ENCODE measurements at regions not wholly inside any gene's neighbourhood (a gene's known extent, or its start where the extent isn't known, plus 50 kb on each side); places are given as distances from the start of the nearest gene placed in this dataset.

DNA sequence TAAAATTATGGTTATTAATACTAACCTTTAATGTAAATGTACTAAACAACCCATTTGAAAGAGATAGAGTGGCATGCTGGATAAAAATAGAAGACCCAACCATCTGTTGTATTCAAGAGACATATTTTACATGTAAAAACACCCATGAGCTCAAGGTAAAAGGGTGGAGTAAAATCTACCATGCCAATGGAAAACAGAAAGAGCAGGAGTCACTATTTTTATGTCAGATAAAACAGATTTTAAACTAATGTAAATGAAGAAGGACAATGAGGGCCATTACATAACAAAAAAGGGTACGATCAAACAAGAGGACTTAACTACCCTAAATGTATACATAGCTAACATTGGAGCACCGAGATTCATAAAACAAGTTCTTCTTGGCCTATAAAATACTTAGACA lies 66.3 kb downstream of the ITM2A start:
- TF ChIP-seq, protein P1, sequence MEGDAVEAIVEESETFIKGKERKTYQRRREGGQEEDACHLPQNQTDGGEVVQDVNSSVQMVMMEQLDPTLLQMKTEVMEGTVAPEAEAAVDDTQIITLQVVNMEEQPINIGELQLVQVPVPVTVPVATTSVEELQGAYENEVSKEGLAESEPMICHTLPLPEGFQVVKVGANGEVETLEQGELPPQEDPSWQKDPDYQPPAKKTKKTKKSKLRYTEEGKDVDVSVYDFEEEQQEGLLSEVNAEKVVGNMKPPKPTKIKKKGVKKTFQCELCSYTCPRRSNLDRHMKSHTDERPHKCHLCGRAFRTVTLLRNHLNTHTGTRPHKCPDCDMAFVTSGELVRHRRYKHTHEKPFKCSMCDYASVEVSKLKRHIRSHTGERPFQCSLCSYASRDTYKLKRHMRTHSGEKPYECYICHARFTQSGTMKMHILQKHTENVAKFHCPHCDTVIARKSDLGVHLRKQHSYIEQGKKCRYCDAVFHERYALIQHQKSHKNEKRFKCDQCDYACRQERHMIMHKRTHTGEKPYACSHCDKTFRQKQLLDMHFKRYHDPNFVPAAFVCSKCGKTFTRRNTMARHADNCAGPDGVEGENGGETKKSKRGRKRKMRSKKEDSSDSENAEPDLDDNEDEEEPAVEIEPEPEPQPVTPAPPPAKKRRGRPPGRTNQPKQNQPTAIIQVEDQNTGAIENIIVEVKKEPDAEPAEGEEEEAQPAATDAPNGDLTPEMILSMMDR (conservative IDR thresholded peaks at IDR 0.05; ENCODE audit: control insufficient read depth, insufficient read depth, low read depth, low read length), result no peak
- no peak overlapping the region for H3K4me3 ChIP-seq (ENCODE audit: control insufficient read depth, low read depth, low read length)
- no peak for DNase-seq (ENCODE audit: low read depth)

DNA sequence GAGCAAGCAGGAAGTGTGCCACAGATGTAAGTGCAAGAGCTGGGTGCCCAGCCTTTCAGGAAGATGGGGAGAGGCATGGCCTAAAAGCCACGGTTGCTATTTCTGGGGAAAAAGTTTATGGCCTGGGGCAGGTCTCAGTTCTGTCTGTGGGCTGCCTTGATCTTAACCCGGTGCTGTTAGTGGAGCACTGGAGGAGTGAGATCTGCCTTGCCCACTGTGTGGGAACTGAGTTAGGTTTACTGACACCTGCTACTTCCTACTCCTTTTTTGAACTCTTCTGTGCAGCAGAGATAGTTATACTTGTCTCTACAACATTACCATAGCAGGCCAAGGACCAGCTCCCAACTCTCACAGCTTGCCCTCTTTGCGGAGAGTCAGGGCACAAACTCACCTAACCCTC lies 76.5 kb downstream of the ITM2A start:
- DNase-seq (ENCODE audit: low read depth), result no peak
- TF ChIP-seq, protein P1 (conservative IDR thresholded peaks at IDR 0.05; ENCODE audit: control insufficient read depth, insufficient read depth, low read depth, low read length), result no peak
- no peak overlapping the region for H3K4me3 ChIP-seq (ENCODE audit: control insufficient read depth, low read depth, low read length)

DNA sequence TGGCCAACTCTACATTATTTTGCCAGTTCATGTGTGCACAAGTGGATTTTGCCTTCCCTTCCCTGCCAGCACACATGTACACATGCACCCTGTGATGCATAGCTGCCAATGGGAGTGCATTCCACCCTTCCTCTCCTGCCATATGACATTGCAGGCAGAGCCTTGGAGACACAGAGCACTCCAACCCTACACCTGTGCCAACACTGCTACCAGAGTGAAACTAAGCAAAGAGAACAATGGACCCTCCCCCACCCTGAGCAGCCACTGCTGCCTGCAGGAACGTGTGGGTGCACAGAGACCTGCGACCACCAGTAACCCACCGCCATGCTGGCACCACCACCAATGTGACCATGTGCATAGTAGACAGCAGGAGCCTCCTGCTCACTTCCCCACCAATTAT lies 78.4 kb downstream of the ITM2A start:
- TF ChIP-seq, protein P1 (conservative IDR thresholded peaks at IDR 0.05; ENCODE audit: control insufficient read depth, insufficient read depth, low read depth, low read length), result no peak
- no peak for DNase-seq (ENCODE audit: low read depth)

DNA sequence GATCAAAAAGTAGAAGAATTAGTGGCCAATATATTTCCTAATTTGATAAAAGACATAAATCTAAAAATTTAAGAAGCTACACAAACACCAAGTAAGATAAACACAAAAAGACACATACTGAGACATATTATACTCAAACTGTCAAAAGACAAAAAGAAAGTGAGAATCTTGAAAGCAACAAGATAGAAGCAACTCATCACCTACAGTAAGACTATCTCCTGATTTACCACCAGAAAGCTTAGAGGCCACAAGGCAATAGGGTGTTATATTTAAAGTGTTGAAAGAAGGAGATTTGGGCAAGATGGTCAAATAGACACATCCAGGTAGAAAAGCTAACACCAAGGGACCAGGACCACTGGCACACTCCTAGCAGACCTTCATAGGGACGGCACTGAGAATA lies 79.4 kb downstream of the ITM2A start:
- no peak overlapping the region for H3K4me3 ChIP-seq (ENCODE audit: control insufficient read depth, low read depth, low read length)
- no peak for DNase-seq (ENCODE audit: low read depth)
- TF ChIP-seq, protein P1 (conservative IDR thresholded peaks at IDR 0.05; ENCODE audit: control insufficient read depth, insufficient read depth, low read depth, low read length), result no peak

More for the DNA sequence above, 78.4 kb downstream of the ITM2A start:
- no peak overlapping the region for H3K4me3 ChIP-seq (ENCODE audit: control insufficient read depth, low read depth, low read length)

DNA sequence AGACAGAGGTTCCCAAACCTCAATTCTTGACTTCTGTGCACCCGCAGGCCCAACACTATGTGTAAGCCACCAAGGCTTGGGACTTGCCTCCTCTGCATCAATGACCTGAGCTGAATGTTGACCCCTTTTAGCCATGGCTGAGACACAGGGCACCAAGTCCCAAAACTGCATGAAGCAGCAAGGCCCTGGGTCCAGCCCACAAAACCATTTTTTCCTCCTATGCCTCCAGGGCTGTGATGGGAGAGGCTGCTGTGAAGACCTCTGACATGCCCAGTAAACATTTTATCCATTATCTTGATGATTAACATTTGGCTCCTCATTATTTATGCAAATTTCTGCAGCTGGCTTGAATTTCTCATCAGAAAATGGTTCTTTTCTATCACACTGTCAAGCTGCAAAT lies 85.4 kb downstream of the ITM2A start:
- H3K4me3 ChIP-seq (ENCODE audit: control insufficient read depth, low read depth, low read length), result no peak overlapping the region
- no peak for DNase-seq (ENCODE audit: low read depth)
- TF ChIP-seq, protein P1 (conservative IDR thresholded peaks at IDR 0.05; ENCODE audit: control insufficient read depth, insufficient read depth, low read depth, low read length), result no peak

DNA sequence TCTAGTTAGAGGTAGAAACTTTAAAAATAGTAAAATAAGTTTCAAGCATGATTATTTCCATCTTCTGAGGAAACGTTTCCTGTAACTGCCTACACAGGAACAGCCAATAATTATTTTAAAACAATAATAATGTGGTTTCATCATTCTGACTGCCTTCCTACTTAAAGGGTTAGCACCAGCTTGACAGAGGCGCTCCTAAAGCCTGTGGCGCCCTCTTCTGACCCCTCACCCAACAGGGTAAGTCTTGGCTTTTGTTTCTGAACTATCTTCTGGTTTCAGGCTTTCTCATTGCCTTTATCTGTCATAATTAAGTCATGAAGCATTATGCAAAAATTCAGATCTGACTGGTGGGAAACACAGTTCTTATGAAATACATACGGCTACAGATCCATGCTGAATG lies 96.7 kb downstream of the ITM2A start:
- DNase-seq (ENCODE audit: low read depth), result peak; percentile 19
- no peak overlapping the region for H3K4me3 ChIP-seq (ENCODE audit: control insufficient read depth, low read depth, low read length)
- TF ChIP-seq, protein P1 (conservative IDR thresholded peaks at IDR 0.05; ENCODE audit: control insufficient read depth, insufficient read depth, low read depth, low read length), result peak; percentile 27

DNA sequence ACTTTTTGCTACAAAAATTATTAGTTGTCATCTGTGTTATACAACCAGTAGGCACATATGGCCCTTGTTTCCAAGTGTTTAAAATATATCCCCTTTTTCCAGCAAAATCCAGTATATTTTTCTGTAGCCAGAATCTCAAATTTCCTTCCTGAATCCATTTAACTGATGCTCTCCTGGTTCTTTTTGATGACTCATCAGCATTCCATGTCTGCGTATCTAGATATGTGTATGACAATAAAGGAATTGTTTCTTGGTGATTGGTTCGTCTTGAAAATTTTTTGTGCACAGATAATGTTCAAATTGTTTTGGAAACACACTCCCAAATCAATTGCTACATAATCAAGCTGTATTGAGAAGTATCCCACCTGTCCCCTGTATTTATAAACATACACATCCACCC lies 98.3 kb downstream of the ITM2A start:
- no peak overlapping the region for H3K4me3 ChIP-seq (ENCODE audit: control insufficient read depth, low read depth, low read length)
- TF ChIP-seq, protein P1 (conservative IDR thresholded peaks at IDR 0.05; ENCODE audit: control insufficient read depth, insufficient read depth, low read depth, low read length), result no peak
- peak; percentile 7 for DNase-seq (ENCODE audit: low read depth)

All from fibroblast of mammary gland (primary cell).